Central memory CD8-positive, alpha-beta T cell (primary cell): ENCODE measurements at regions not wholly inside any gene's neighbourhood (a gene's known extent, or its start where the extent isn't known, plus 50 kb on each side); places are given as distances from the start of the nearest gene placed in this dataset.
A peak's percentile ranks its signal among the peaks of the same experiment; 100 is the strongest.

Experiments used
- ATAC-seq: fragments of 150-1000 bp; cut with Tn5 transposase; replicated peaks from 2 replicates; pipeline ENCODE4 v1.10.0; 2022; ENCODE audit warnings: mild to moderate bottlenecking, moderate FRiP score, moderate number of reproducible peaks; ENCODE audit not compliant: poor library complexity, severe bottlenecking; ENCODE audit errors: extremely low read depth
- DNase-seq, 2 donors: peaks; one replicate each; pipeline ENCODE4 v3.0.0; 2021; ENCODE audit warnings: low spot score in 2 of 2
- H3K27ac Mint-ChIP-seq: one replicate; pipeline ENCODE4 v1.8.0; 2022; ENCODE audit warnings: low read depth, mild to moderate bottlenecking, moderate library complexity, mixed read lengths
- H3K27me3 Mint-ChIP-seq: one replicate; pipeline ENCODE4 v1.8.0; 2022; ENCODE audit warnings: mixed read lengths
- H3K36me3 Mint-ChIP-seq: one replicate; pipeline ENCODE4 v1.8.0; 2022; ENCODE audit warnings: mild to moderate bottlenecking, moderate library complexity, mixed read lengths; ENCODE audit not compliant: insufficient read depth
- H3K4me1 Mint-ChIP-seq: one replicate; pipeline ENCODE4 v1.8.0; 2022; ENCODE audit warnings: mixed read lengths
- H3K4me3 Mint-ChIP-seq: one replicate; pipeline ENCODE4 v1.8.0; 2022; ENCODE audit warnings: mild to moderate bottlenecking, moderate library complexity, mixed read lengths
- H3K9me3 Mint-ChIP-seq: one replicate; pipeline ENCODE4 v1.8.0; 2022; ENCODE audit warnings: mixed read lengths

DNA sequence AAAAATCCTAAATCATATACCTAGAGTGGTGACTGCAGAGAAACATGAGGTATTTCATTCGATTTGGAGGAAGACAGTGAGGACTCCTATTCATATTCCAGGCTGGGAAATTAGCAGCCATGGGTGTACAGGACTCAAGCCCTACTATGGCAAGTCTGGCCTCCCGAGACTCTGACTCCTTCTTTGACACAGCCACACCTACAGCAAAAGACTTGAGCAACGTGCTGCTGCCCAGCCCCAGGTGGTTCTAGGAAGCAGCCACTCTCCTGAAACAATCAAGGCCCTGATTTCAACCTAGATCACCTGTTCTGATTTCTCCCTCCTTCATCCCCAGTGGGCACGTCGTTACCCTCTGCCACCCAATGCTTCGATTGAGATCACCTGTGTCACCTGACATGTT is 84.0 kb upstream of the ATP11B start:
- Mint-ChIP-seq H3K36me3 (peaks cover 2% of the 10 kb centered on the region), H3K4me3 (no peak overlapping the region), H3K4me1 (peaks cover 6% of the 10 kb centered on the region), H3K9me3 (no peaks in the 10 kb centered on the region), H3K27ac (no peak overlapping the region), H3K27me3 (peaks cover 55% of the 10 kb centered on the region)
- DNase-seq (no peak), ATAC-seq (no peak)

DNA sequence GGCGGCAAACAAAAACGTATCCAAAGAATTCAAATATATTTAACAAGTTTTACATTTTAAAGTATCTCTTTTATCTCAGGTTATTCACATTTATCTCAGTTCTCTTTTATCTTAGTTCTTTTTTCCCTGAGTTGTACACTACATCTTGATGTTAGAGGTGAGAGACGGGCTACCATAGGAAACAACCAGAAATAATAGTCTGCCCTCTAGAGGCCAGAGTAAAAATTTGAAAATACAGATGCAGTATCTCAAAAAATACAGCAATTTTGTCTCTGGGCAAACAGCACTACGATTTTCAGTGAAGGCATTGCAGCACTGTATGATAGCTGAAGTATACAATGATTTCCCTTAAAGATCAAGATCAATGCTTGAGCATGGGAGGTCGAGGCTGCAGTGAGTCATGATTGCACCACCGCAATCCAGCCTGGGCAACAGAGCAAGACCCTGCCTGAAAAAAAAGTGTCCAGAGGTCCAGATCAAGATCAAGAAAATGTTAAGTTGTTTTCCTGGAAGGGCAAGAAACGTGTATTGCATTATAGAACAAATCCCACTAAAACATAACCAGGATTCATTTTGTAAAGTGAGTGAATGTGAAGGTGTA is 82.6 kb upstream of the ATP11B start:
- no peaks in the 10 kb centered on the region for H3K9me3 Mint-ChIP-seq
- ATAC-seq = peak; percentile 54
- H3K27ac Mint-ChIP-seq = no peak overlapping the region
- peaks cover 2% of the 10 kb centered on the region for H3K36me3 Mint-ChIP-seq
- peaks cover 42% of the 10 kb centered on the region for H3K27me3 Mint-ChIP-seq
- H3K4me3 Mint-ChIP-seq = no peak overlapping the region
- peaks cover 6% of the 10 kb centered on the region for H3K4me1 Mint-ChIP-seq
- DNase-seq = no peak

DNA sequence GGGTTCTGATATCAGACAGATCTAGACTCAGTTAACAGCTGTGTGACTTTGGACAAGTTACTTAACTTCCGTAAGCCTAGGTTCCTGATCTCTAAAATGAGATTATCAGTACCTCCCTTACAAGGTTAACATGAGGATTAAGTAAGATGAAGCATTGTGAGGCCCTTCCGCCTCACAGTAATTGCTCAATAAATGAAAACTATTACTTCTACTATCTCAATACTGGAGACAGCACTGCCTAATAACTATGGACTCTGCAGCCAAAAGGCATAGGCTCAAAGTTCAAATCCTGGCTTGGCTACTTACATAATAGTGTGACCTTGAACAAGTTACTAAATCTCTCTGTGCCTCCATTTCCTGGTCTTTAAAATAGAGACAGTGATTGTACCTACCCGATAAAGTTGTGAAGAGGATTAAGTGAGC is 82.0 kb upstream of the ATP11B start:
- DNase-seq = no peak

DNA sequence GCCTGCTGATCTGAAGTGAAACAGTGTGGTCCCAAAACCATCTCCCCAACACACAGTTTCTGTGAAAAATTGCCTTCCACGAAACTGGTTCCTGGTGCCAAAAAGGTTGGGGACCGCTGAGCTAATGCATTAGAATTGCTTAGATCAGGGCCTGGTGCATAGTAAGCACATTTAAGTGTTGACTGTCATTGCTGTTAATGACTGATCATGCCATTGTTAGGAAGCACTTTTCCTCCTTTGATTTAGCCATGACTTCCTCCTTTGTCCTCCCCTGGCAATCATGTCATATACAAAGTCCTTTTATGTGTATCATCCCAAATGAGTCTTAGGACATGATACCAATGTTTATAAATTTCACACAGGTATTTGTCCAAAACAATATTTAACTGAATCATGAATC is 81.5 kb upstream of the ATP11B start:
- Mint-ChIP-seq H3K4me3 (no peak overlapping the region), H3K36me3 (peaks cover 1% of the 10 kb centered on the region), H3K27ac (no peak overlapping the region), H3K4me1 (peaks cover 12% of the 10 kb centered on the region), H3K27me3 (peaks cover 38% of the 10 kb centered on the region), H3K9me3 (no peaks in the 10 kb centered on the region)
- no peak for DNase-seq
- ATAC-seq = no peak

More for the DNA sequence above, 82.0 kb upstream of the ATP11B start:
- Mint-ChIP-seq H3K36me3 (peaks cover 2% of the 10 kb centered on the region), H3K4me1 (peaks cover 9% of the 10 kb centered on the region), H3K4me3 (no peak overlapping the region), H3K27ac (no peak overlapping the region), H3K27me3 (peaks cover 42% of the 10 kb centered on the region), H3K9me3 (no peaks in the 10 kb centered on the region)
- no peak for ATAC-seq

DNA sequence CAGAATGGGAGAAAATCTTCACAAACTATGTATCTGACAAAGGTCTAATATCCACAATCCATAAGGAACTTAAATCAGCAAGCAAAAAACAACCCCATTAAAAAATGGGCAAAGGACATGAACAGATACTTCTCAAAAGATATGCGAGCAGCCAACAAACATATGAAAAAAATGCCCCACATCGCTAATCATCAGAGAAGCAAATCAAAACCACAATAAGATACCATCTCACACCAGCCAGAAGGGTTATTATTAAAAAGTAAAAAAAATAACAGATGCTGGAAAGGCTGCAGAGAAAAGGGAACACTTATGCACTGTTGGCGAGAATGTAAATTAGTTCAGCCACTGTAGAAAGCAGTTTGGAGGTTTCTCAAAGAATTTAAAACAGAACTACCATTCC is 80.2 kb upstream of the ATP11B start:
- Mint-ChIP-seq H3K9me3 (no peaks in the 10 kb centered on the region), H3K4me1 (peaks cover 12% of the 10 kb centered on the region), H3K4me3 (no peak overlapping the region), H3K36me3 (no peaks in the 10 kb centered on the region), H3K27me3 (peaks cover 27% of the 10 kb centered on the region), H3K27ac (no peak overlapping the region)
- no peak for ATAC-seq
- no peak for DNase-seq

DNA sequence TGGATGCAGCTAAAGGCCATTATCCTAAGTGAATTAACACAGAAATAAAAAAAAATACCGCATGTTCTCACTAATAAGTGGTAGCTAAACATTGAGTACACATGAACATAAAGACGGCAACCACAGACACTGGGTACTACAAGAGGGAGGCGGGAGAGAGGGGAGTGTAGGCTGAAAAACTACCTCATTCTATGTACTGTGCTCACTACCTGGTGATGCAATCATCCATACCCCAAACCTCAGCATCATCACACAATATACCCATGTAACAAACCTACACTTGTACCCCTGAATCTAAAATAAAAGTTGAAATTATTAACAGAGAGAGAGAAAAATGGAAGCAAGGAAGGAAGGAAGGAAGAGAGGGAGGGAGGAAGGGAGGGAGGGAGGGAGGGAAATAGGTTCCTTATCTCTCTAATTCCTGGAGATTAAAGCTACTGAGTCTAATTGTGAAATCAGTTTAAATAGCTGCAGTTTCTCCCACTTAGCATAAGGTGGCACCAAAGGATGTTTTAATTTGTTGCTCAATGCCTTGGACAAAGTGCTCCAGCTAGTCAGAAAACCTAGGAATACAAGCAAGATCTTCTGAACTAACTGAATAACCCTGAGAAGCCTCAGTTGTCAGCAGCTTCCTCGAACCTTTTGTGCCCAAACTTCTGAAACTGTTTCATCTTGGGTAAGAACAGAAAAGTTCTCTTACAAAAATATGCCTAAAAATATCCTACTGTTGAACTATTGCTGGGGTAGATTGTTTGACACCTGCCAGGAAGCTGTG is 79.4 kb upstream of the ATP11B start:
- ATAC-seq (no peak), DNase-seq (no peak)
- Mint-ChIP-seq H3K27me3 (peaks cover 19% of the 10 kb centered on the region), H3K36me3 (no peaks in the 10 kb centered on the region), H3K27ac (no peak overlapping the region), H3K4me3 (no peak overlapping the region), H3K9me3 (no peaks in the 10 kb centered on the region), H3K4me1 (peaks cover 12% of the 10 kb centered on the region)

DNA sequence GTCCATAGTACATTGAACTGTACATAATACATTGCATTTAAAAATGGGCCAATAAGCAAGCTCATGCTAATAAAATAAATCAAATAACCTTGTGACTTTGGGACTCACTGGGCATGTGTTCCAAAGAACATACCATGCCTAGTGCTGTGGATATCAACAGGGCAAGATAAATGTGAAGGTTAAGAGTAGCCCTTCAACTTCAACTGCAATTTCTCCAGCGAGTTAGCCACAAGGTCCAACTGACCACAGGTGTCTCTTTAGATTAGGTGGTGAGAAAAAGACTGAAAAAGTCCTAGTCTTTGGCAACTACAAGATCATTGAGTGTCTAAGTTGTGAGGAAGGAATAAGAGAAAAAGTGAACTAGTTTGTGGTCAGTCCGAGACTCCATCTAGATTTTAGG is 78.3 kb upstream of the ATP11B start:
- peaks cover 10% of the 10 kb centered on the region for H3K27me3 Mint-ChIP-seq
- no peaks in the 10 kb centered on the region for H3K36me3 Mint-ChIP-seq

DNA sequence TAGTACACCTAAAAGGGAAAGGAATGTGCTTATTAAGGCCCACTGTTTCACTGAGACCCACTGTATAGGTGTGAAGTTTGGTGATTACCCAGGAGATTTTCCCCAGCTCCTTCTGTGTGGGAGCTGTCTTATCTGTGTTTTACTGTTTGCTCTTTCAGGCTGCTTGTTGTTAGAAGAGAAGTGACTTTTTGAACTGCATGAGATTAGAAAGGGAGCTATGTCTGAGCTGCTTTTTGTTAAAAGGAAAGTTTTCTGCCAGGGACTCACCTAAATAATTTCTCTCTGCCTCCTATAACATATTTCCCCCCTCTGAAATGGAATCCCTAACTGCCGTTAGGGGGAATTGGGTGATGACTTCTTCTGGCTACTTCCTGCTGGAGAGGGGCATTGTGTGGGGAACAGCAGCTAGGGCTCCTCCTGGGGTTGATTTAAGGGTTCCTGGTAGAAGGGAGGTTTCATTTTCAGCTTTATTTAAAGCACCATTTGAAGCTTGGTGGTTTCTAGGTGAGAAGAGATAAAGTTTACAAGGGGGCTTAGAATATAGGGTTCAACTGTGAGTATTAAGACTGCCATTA is 77.1 kb upstream of the ATP11B start:
- DNase-seq = no peak
- Mint-ChIP-seq H3K27ac (no peak overlapping the region), H3K4me1 (peaks cover 6% of the 10 kb centered on the region), H3K4me3 (no peak overlapping the region), H3K36me3 (peaks cover 3% of the 10 kb centered on the region), H3K9me3 (no peaks in the 10 kb centered on the region), H3K27me3 (peaks cover 10% of the 10 kb centered on the region)
- no peak for ATAC-seq

More for the DNA sequence above, 78.3 kb upstream of the ATP11B start:
- peaks cover 12% of the 10 kb centered on the region for H3K4me1 Mint-ChIP-seq
- no peaks in the 10 kb centered on the region for H3K9me3 Mint-ChIP-seq
- H3K27ac Mint-ChIP-seq = no peak overlapping the region
- H3K4me3 Mint-ChIP-seq = no peak overlapping the region
- no peak for ATAC-seq
- no peak for DNase-seq

DNA sequence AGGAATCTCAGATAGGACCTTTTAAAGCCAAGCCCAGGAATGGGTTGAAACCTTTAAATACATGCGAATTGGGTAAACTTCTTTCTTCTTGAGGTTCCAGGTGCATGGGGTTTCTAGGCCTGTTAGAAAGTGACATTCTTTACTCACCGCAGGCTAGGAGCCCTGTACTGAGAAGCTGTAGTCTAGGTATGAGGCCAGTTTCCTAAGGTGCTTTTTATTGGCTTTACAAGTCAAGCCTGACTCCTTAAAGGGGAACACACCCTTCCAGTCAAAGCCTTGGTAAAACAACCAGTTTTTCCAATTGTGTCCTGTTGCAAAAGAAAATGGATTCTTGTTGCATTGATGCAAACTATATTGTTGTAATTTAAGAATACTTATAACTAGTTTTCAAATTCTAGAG is 76.1 kb upstream of the ATP11B start:
- H3K36me3 Mint-ChIP-seq = peaks cover 3% of the 10 kb centered on the region
- DNase-seq (no peak), ATAC-seq (no peak)
- H3K9me3 Mint-ChIP-seq = no peaks in the 10 kb centered on the region
- peaks cover 6% of the 10 kb centered on the region for H3K4me1 Mint-ChIP-seq
- peaks cover 2% of the 10 kb centered on the region for H3K27me3 Mint-ChIP-seq
- H3K4me3 Mint-ChIP-seq = no peak overlapping the region
- H3K27ac Mint-ChIP-seq = no peak overlapping the region

DNA sequence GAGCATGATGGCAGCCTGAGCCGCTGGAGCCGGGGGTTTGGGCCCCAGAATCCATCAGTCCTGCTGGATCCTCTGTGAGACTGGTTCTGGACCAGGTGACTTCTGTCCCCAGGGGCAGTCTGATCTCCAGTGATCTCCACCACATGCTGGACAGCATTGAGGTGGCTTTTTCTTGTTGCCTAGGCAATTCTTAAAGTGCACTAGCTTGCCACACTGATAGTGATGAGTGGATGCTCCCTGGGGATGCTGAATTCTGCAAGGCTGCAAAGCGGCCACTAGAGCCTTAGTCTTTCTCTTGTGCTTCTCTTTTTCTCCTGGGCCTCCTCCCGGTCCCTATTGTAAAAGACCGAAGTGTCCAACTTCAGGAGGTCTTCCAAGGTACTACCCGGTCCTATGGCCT is 70.4 kb upstream of the ATP11B start:
- H3K36me3 Mint-ChIP-seq = peaks cover 3% of the 10 kb centered on the region
- H3K27me3 Mint-ChIP-seq = peaks cover 18% of the 10 kb centered on the region
- no peak overlapping the region for H3K4me3 Mint-ChIP-seq
- no peaks in the 10 kb centered on the region for H3K4me1 Mint-ChIP-seq
- no peak for ATAC-seq
- no peaks in the 10 kb centered on the region for H3K9me3 Mint-ChIP-seq
- H3K27ac Mint-ChIP-seq = no peak overlapping the region
- DNase-seq = no peak

DNA sequence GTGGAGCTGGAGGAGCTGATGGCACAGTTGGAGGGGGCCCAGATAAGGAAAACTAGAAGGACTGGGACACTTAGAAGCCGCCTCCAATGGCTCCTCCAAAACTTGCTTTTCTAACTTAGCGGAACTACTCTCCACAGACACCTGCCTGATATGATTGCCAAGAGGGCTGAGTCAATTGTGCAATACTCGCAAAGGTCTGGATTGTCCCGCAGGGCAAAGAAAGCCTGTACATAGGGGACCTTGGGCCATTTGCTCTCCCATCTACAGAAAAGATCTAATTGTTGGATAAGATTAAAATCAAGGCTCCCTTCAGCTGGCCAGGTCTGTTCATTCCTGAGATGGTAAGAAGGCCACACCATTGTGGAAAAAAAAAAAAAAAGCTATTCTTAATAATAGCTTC is 69.7 kb upstream of the ATP11B start:
- peaks cover 24% of the 10 kb centered on the region for H3K27me3 Mint-ChIP-seq
- ATAC-seq = no peak
- H3K36me3 Mint-ChIP-seq = peaks cover 3% of the 10 kb centered on the region

DNA sequence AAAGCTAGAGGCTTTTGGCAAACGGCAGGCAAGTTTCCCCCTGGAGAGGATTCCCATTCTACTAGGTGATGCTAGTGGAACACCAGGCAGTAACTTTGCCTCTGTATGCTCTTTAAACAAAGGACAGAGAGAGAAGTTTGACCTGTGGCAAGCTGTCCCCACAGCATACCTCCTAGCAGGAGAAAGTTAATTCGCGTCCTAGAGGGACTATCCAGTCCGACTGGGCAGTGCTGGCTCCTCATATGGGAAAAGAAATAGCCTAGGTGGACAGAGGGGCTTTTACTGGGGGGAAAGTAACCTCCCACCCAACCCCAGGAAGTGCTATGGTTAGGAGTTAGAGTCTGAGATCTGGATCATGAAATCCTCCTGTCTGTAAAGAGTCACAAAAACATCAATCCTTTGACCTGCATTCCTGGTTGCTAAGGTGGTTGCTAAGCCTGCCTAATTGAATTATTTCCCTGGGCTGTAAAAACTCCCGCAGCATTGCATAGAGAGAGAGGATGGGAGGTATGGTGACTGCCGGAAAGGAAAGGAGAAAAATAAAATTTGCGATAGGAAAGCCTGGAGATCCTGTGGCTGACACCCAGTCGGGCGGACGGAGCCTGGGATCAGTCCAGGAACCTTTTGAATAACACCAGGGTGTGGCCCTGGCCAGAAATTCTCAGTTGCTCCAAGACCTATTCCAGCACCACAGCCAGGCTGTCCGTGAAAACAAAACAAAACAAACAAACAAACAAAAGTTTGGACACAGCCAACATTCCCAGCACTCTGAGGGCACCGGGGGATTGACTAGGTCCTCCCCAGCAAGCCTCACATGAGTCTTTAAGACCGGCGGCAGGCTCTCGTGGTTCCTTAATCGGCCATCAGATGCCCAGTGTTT is 67.7 kb upstream of the ATP11B start:
- H3K27me3 Mint-ChIP-seq = peaks cover 38% of the 10 kb centered on the region
- no peaks in the 10 kb centered on the region for H3K9me3 Mint-ChIP-seq
- H3K4me1 Mint-ChIP-seq = no peaks in the 10 kb centered on the region
- H3K27ac Mint-ChIP-seq = no peak overlapping the region
- ATAC-seq = no peak
- H3K36me3 Mint-ChIP-seq = peaks cover under 1% of the 10 kb centered on the region
- H3K4me3 Mint-ChIP-seq = no peak overlapping the region
- DNase-seq = no peak

More for the DNA sequence above, 69.7 kb upstream of the ATP11B start:
- H3K27ac Mint-ChIP-seq = no peak overlapping the region
- H3K4me3 Mint-ChIP-seq = no peak overlapping the region
- no peaks in the 10 kb centered on the region for H3K4me1 Mint-ChIP-seq
- DNase-seq = no peak
- no peaks in the 10 kb centered on the region for H3K9me3 Mint-ChIP-seq
